Mesendoderm (in vitro differentiated cells): ENCODE measurements at regions not wholly inside any gene's neighbourhood (a gene's known extent, or its start where the extent isn't known, plus 50 kb on each side); places are given as distances from the start of the nearest gene placed in this dataset.

Experiments
- DNase-seq: peaks from one replicate; pipeline ENCODE4 v3.0.0; 2013
- H2AK5ac ChIP-seq: 2 replicates; pipeline ENCODE4 v1.6.1; 2013; ENCODE audit warnings: low read length, inconsistent platforms
- H2BK120ac ChIP-seq: 2 replicates; pipeline ENCODE4 v1.6.1; 2013; ENCODE audit warnings: low read depth, mild to moderate bottlenecking, low read length, moderate library complexity, mixed read lengths
- H2BK15ac ChIP-seq: replicated peaks from 2 replicates; pipeline ENCODE4 v1.6.1; 2013; ENCODE audit warnings: low read depth, mild to moderate bottlenecking, moderate library complexity
- H2BK5ac ChIP-seq: 2 replicates; pipeline ENCODE4 v1.6.1; 2013; ENCODE audit warnings: low read length, inconsistent platforms
- H3K18ac ChIP-seq: 2 replicates; pipeline ENCODE4 v1.6.1; 2013; ENCODE audit warnings: mild to moderate bottlenecking, low read length, mixed read lengths
- H3K23ac ChIP-seq: one replicate; pipeline ENCODE4 v1.6.1; 2013; ENCODE audit warnings: low read length
- H3K27ac ChIP-seq: 2 replicates; pipeline ENCODE4 v1.5.1; 2013; ENCODE audit warnings: low read depth, mild to moderate bottlenecking, inconsistent platforms, low read length, moderate library complexity
- H3K27me3 ChIP-seq: 2 replicates; pipeline ENCODE4 v1.6.1; 2013; ENCODE audit warnings: low read length, control low read depth, mild to moderate bottlenecking, inconsistent platforms; ENCODE audit not compliant: insufficient read depth, poor library complexity
- H3K36me3 ChIP-seq: 2 replicates; pipeline ENCODE4 v1.6.1; 2013; ENCODE audit warnings: low read length, inconsistent platforms; ENCODE audit not compliant: control insufficient read depth, insufficient read depth
- H3K4ac ChIP-seq: one replicate; pipeline ENCODE4 v1.6.1; 2013; ENCODE audit warnings: low read depth, mild to moderate bottlenecking, low read length, moderate library complexity
- H3K4me1 ChIP-seq: 2 replicates; pipeline ENCODE4 v1.6.1; 2013; ENCODE audit warnings: low read depth, low read length, inconsistent platforms; ENCODE audit not compliant: control insufficient read depth
- H3K4me2 ChIP-seq: 2 replicates; pipeline ENCODE4 v1.6.1; 2013; ENCODE audit warnings: low read length
- H3K4me3 ChIP-seq: 2 replicates; pipeline ENCODE4 v1.5.1; 2013; ENCODE audit warnings: mild to moderate bottlenecking, low read length
- H3K56ac ChIP-seq: one replicate; pipeline ENCODE4 v1.6.1; 2013; ENCODE audit warnings: low read length
- H3K79me1 ChIP-seq: 2 replicates; pipeline ENCODE4 v1.6.1; 2013; ENCODE audit warnings: low read length, inconsistent platforms
- H3K79me2 ChIP-seq: 2 replicates; pipeline ENCODE4 v1.6.1; 2013; ENCODE audit warnings: mild to moderate bottlenecking, low read length; ENCODE audit not compliant: control insufficient read depth, insufficient read depth
- H3K9ac ChIP-seq: 2 replicates; pipeline ENCODE4 v1.6.1; 2013; ENCODE audit warnings: low read length, inconsistent platforms
- H4K5ac ChIP-seq: one replicate; pipeline ENCODE4 v1.6.1; 2013; ENCODE audit warnings: low read length
- H4K8ac ChIP-seq: one replicate; pipeline ENCODE4 v1.6.1; 2013; ENCODE audit warnings: low read depth, mild to moderate bottlenecking, control low read depth, low read length, moderate library complexity
- WGBS: extraction: QIAGEN DNeasy Blood & Tissue Kit; methylation state at CpG from one replicate; pipeline ENCODE4 v1.1.7; 2013; ENCODE audit warnings: low lambda C conversion rate, missing lambda C conversion rate; ENCODE audit not compliant: insufficient coverage; ENCODE audit errors: extremely low coverage; 5-methylcytosine and 5-hydroxymethylcytosine counted together

DNA sequence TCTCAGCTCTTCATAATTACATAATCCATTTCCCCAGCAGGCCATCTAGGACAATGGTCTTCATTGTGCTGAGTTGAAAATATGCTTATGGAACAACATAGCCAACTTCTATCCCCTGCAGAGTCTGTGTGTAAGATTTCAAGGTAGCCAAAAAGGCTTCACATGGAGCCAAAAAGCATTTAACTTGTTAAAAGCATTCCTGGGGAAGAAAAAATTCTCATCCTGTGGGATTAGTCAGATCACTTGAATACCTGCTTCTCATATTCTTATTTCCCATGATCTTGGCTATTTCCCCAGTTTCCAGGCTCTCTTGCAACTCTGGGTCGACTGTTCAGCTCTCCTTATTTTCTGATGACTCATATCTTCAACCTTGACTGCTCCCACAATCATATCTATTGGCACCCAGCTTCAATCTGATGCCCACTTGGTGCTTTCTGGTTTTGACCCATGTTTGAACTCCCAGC lies 178.9 kb downstream of the KLHL28 start:
- Histone ChIP-seq H2BK120ac (no peak overlapping the region), H3K27me3 (no peaks in the 10 kb centered on the region), H2BK5ac (no peak overlapping the region), H3K18ac (no peak overlapping the region), H3K9ac (no peak overlapping the region), H2BK15ac (peak overlapping the region; percentile 46), H3K4me3 (no peak overlapping the region), H3K4me2 (no peak overlapping the region), H3K23ac (no peak overlapping the region), H3K27ac (no peak overlapping the region), H3K56ac (no peak overlapping the region), H3K79me1 (no peaks in the 10 kb centered on the region), H3K4me1 (no peaks in the 10 kb centered on the region), H2AK5ac (no peak overlapping the region), H4K8ac (no peak overlapping the region), H3K79me2 (no peaks in the 10 kb centered on the region), H4K5ac (no peak overlapping the region), H3K4ac (no peak overlapping the region), H3K36me3 (no peaks in the 10 kb centered on the region)
- no CpG with 5 or more reads among the region's 1 CpG for WGBS
- no peak for DNase-seq

DNA sequence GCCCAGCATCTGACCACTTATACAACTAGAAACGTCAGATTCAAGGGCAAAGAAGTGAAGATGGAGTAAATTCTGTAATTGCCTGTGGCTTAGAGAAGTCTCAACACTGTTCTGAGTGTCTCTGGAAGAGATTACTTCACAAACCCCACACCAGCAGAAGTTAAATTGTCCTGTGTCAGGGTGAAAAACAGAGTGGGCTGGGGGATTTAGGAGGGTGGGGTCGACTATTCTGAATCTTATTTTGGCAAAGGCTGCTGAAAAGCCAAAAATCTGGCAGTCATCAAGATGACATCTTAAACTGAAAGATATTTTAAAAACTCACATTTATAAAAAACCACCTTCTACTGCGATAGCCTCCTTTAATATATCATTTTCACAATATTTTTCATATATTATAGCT lies 180.8 kb downstream of the KLHL28 start:
- H2BK120ac ChIP-seq, result peak overlapping the region; percentile 67
- no peak overlapping the region for H3K4me2 ChIP-seq
- peak overlapping the region; percentile 75 for H3K18ac ChIP-seq
- H3K23ac ChIP-seq, result no peak overlapping the region
- 100% methylated on average over 1 of the region's 3 CpGs for WGBS
- H2AK5ac ChIP-seq, result no peak overlapping the region
- no peaks in the 10 kb centered on the region for H3K27me3 ChIP-seq
- H3K4ac ChIP-seq, result no peak overlapping the region
- DNase-seq, result no peak
- no peak overlapping the region for H3K27ac ChIP-seq
- H3K36me3 ChIP-seq, result no peaks in the 10 kb centered on the region
- H3K4me3 ChIP-seq, result no peak overlapping the region
- H3K79me1 ChIP-seq, result no peaks in the 10 kb centered on the region
- no peaks in the 10 kb centered on the region for H3K4me1 ChIP-seq
- H3K9ac ChIP-seq, result no peak overlapping the region
- no peak overlapping the region for H4K8ac ChIP-seq
- H3K79me2 ChIP-seq, result no peaks in the 10 kb centered on the region
- no peak overlapping the region for H2BK15ac ChIP-seq
- H4K5ac ChIP-seq, result no peak overlapping the region
- no peak overlapping the region for H3K56ac ChIP-seq
- H2BK5ac ChIP-seq, result no peak overlapping the region

DNA sequence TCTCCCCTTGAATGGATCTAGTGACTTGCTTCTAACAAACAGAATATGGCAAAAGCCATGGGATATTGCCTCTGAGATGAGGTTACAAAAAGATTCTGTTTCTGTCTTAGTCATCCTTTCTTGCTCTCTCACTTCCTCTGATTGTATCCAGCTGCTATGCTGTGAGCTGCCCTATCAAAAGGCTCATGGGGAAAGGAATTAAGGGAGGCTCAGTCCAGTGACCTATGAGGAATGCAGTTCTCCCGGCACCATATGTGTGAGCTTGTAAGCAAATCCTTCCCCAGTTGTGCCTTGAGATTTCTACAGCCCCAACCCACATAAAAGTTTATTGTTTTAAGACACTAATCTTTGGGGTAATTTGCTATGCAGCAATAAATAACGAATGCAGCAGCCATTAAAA lies 183.1 kb downstream of the KLHL28 start:
- Histone ChIP-seq H3K4me2 (no peak overlapping the region), H3K4me3 (no peak overlapping the region), H3K56ac (no peak overlapping the region), H3K27ac (no peak overlapping the region), H4K8ac (no peak overlapping the region), H3K36me3 (no peaks in the 10 kb centered on the region), H3K79me1 (no peaks in the 10 kb centered on the region), H2BK120ac (no peak overlapping the region), H2BK15ac (no peak overlapping the region), H4K5ac (no peak overlapping the region), H2AK5ac (no peak overlapping the region), H3K18ac (no peak overlapping the region), H3K4me1 (no peaks in the 10 kb centered on the region), H3K9ac (no peak overlapping the region), H3K27me3 (no peaks in the 10 kb centered on the region), H3K4ac (no peak overlapping the region), H3K23ac (no peak overlapping the region), H3K79me2 (no peaks in the 10 kb centered on the region), H2BK5ac (no peak overlapping the region)
- WGBS, result no CpG with 5 or more reads among the region's 2 CpGs
- DNase-seq, result peak; percentile 82

DNA sequence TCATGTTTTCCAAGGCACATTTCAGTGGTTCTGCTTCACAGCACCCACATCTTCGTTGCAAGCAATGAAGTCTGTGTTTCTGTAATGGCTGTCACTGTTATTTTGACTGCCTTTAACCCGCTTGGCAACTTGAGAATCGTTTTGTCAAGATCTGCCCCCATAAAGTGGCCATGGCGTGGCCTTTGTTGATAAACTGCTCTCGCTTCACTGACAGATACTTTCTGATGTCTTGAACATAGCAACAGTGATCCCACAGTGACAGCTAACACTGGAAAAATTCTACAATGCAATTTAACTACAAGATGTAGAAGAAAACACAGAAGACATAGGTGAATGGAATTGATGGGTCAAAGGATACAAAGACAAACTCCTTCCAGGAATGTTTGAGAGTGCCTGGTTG lies 184.2 kb downstream of the KLHL28 start:
- Histone ChIP-seq H3K9ac (no peak overlapping the region), H4K8ac (no peak overlapping the region), H3K4me2 (no peak overlapping the region), H3K27ac (no peak overlapping the region), H3K4ac (no peak overlapping the region), H3K36me3 (no peaks in the 10 kb centered on the region), H2BK15ac (no peak overlapping the region), H3K79me1 (no peaks in the 10 kb centered on the region), H3K18ac (no peak overlapping the region), H3K23ac (no peak overlapping the region), H2BK120ac (no peak overlapping the region), H3K56ac (no peak overlapping the region), H4K5ac (no peak overlapping the region), H3K27me3 (no peaks in the 10 kb centered on the region), H2BK5ac (no peak overlapping the region), H2AK5ac (no peak overlapping the region), H3K4me3 (no peak overlapping the region), H3K4me1 (no peaks in the 10 kb centered on the region), H3K79me2 (no peaks in the 10 kb centered on the region)
- whole genome bisulfite sequencing, result no CpG with 5 or more reads among the region's 5 CpGs
- DNase-seq, result no peak

DNA sequence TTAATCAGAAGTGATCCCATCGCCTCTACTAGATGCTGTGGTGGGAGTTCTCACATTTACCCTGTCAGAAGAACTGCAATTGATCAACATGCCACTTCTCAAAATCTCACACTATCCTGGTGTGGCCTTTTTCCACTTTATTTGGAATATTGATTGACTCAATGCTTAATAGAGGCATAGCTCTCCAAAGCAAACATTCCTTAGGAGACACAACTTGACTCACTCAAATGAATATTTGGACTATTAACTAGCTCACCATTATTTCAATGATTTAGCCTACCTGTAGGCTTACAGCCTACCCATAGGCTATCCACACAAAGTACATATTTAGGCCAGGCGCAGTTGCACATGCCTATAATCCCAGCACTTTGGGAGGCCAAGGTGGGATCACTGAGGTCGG lies 186.5 kb downstream of the KLHL28 start:
- H2BK15ac ChIP-seq, result no peak overlapping the region
- H3K56ac ChIP-seq, result no peak overlapping the region
- H4K8ac ChIP-seq, result no peak overlapping the region
- no peak overlapping the region for H2BK120ac ChIP-seq
- no peaks in the 10 kb centered on the region for H3K36me3 ChIP-seq
- H4K5ac ChIP-seq, result no peak overlapping the region
- no peak for DNase-seq
- H3K18ac ChIP-seq, result no peak overlapping the region
- H3K27me3 ChIP-seq, result no peaks in the 10 kb centered on the region
- H3K79me1 ChIP-seq, result no peaks in the 10 kb centered on the region
- H2BK5ac ChIP-seq, result no peak overlapping the region
- H3K23ac ChIP-seq, result no peak overlapping the region
- no peak overlapping the region for H3K4me2 ChIP-seq
- H3K4me3 ChIP-seq, result no peak overlapping the region
- no peak overlapping the region for H3K9ac ChIP-seq
- H3K4me1 ChIP-seq, result no peaks in the 10 kb centered on the region
- no peak overlapping the region for H3K27ac ChIP-seq
- H2AK5ac ChIP-seq, result no peak overlapping the region
- H3K79me2 ChIP-seq, result no peaks in the 10 kb centered on the region
- WGBS, result no CpG with 5 or more reads among the region's 3 CpGs
- no peak overlapping the region for H3K4ac ChIP-seq

DNA sequence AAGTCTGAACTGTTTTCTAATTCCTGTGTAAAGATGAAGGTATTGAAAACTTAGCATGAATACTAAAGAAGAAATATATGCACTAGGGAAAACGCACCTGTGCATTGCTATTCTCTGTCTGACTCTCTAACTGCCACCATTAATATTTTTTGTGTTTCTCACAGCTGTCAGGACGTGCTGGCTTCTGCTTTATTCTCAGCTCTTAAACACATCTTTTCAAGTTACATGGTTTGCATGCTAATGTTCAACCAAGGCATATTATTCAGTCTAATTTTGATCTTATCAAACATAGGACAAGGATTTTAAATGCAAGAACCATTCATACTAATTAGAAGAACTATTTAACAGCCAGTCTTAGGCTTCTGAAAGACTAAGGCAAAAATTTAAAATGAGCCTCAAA lies 187.4 kb downstream of the KLHL28 start:
- DNase-seq, result no peak
- Histone ChIP-seq H3K4me2 (no peak overlapping the region), H3K18ac (no peak overlapping the region), H3K4me3 (no peak overlapping the region), H2BK120ac (no peak overlapping the region), H3K79me1 (no peaks in the 10 kb centered on the region), H3K79me2 (no peaks in the 10 kb centered on the region), H2BK15ac (no peak overlapping the region), H3K27me3 (no peaks in the 10 kb centered on the region), H3K36me3 (no peaks in the 10 kb centered on the region), H3K56ac (no peak overlapping the region), H4K8ac (no peak overlapping the region), H3K4ac (no peak overlapping the region), H3K27ac (no peak overlapping the region), H2BK5ac (no peak overlapping the region), H3K23ac (no peak overlapping the region), H3K9ac (no peak overlapping the region), H4K5ac (no peak overlapping the region), H2AK5ac (no peak overlapping the region), H3K4me1 (no peaks in the 10 kb centered on the region)
- no CpG with 5 or more reads among the region's 2 CpGs for WGBS
